H1 (cell line): ENCODE measurements at regions not wholly inside any gene's neighbourhood (a gene's known extent, or its start where the extent isn't known, plus 50 kb on each side); places are given as distances from the start of the nearest gene placed in this dataset.

Experiments used
- CBX8 ChIP-seq: fragments of 300-800, 300-1000 bp; sonication (generic); IDR thresholded peaks from 2 replicates; pipeline ENCODE4 v1.7.1; 2016; ENCODE audit warnings: low read depth, low read length, borderline replicate concordance
- EZH2 ChIP-seq: fragments of 200-600 bp; sonication (generic); IDR thresholded peaks from 2 replicates; pipeline ENCODE4 v1.7.1; 2012; ENCODE audit warnings: low read depth, mild to moderate bottlenecking, moderate library complexity, low read length, inconsistent platforms; ENCODE audit not compliant: severe bottlenecking
- POLR2AphosphoS5 ChIP-seq: IDR thresholded peaks from 2 replicates; pipeline ENCODE4 v1.6.1; 2011; ENCODE audit warnings: low read depth, low read length
- RAD21 ChIP-seq, 2 experiments: IDR thresholded peaks in 1 of 2; conservative IDR thresholded peaks in 1 of 2; 2 replicates each; pipeline ENCODE4 v1.6.1; 2011; ENCODE audit warnings: low read depth in 2 of 2, low read length in 2 of 2, improper control_type of control experiment in 1 of 2, inconsistent platforms in 1 of 2, mild to moderate bottlenecking in 1 of 2, moderate library complexity in 1 of 2
- SAP30 ChIP-seq: fragments of 300-600 bp; sonication (generic); IDR thresholded peaks from 2 replicates; pipeline ENCODE4 v1.7.1; 2012; ENCODE audit warnings: low read length, moderate library complexity, mild to moderate bottlenecking, inconsistent platforms; ENCODE audit not compliant: insufficient read depth, insufficient replicate concordance
- SIX5 ChIP-seq: IDR thresholded peaks from 2 replicates; pipeline ENCODE4 v1.6.1; 2011; ENCODE audit warnings: mild to moderate bottlenecking, low read depth, low read length
- SP1 ChIP-seq: IDR thresholded peaks from 2 replicates; pipeline ENCODE4 v1.6.1; 2011; ENCODE audit warnings: low read depth, low read length
- TAF1 ChIP-seq: IDR thresholded peaks from 2 replicates; pipeline ENCODE4 v1.6.1; 2011; ENCODE audit warnings: mild to moderate bottlenecking, low read depth, low read length
- YY1 ChIP-seq: IDR thresholded peaks from 2 replicates; pipeline ENCODE4 v1.6.1; 2011; ENCODE audit warnings: low read depth, mild to moderate bottlenecking, low read length
- TF ChIP-seq, protein P1 (sequence below), 3 experiments: IDR thresholded peaks; 1 replicate in 2 of 3; 2 replicates in 1 of 3; pipeline versions ENCODE4 v1.5.1 to v1.6.1; 2011; ENCODE audit warnings: low read length in 3 of 3, mild to moderate bottlenecking in 3 of 3, inconsistent platforms in 2 of 3, low read depth in 1 of 3, moderate library complexity in 1 of 3; ENCODE audit not compliant: insufficient read depth in 1 of 3; ENCODE audit errors: control extremely low read depth in 1 of 3

DNA sequence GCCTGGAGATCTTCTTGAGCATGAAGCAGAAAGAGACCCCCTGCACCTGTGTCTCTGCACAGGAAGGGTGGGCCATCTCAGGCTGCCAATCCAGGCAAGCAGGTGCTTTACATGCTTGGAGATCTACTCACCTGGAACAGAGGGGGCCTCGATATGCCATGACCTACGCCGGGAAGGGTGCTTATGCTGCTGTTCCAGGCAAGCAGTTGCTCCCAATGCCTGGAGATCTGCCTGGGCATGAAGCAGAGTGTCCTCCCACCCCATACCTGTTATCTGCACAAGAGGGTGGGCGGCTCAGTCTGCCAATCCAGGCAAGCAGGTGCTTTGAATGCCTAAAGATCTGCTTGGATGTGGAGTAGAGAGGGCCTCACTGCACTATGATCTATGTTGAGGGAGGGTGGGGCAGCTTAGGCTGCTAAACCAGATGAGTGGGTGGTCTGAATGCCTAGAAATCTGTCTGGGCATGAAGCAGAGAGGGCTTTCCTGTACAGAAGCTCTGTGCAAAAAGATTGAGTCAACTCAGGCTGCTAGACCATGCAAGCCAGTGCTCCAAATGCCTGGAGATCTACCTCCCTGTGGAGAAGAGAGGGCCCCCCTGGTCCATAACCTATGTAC, 104.5 kb upstream of the QRFPR start:
- TF ChIP-seq, protein P1, sequence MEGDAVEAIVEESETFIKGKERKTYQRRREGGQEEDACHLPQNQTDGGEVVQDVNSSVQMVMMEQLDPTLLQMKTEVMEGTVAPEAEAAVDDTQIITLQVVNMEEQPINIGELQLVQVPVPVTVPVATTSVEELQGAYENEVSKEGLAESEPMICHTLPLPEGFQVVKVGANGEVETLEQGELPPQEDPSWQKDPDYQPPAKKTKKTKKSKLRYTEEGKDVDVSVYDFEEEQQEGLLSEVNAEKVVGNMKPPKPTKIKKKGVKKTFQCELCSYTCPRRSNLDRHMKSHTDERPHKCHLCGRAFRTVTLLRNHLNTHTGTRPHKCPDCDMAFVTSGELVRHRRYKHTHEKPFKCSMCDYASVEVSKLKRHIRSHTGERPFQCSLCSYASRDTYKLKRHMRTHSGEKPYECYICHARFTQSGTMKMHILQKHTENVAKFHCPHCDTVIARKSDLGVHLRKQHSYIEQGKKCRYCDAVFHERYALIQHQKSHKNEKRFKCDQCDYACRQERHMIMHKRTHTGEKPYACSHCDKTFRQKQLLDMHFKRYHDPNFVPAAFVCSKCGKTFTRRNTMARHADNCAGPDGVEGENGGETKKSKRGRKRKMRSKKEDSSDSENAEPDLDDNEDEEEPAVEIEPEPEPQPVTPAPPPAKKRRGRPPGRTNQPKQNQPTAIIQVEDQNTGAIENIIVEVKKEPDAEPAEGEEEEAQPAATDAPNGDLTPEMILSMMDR (IDR thresholded peaks at IDR 0.05; ENCODE audit: control extremely low read depth in 1 of 3, insufficient read depth in 1 of 3, low read depth in 1 of 3, low read length in 3 of 3): no peak
- TF ChIP-seq SAP30 (no peak), EZH2 (no peak), SIX5 (no peak), TAF1 (no peak), POLR2AphosphoS5 (no peak), CBX8 (no peak), RAD21 (IDR thresholded peaks at IDR 0.05 in 1 of 2, conservative IDR thresholded peaks at IDR 0.05 in 1 of 2; ENCODE audit: low read depth in 2 of 2, low read length in 2 of 2) (no peak), SP1 (no peak), YY1 (no peak)
